ENCODE measurements at regions not wholly inside any gene's neighbourhood (a gene's known extent, or its start where the extent isn't known, plus 50 kb on each side); places are given as distances from the start of the nearest gene placed in this dataset.

- no peaks in the 10 kb centered on the region for H3K27me3 ChIP-seq (ENCODE audit: control insufficient read depth in 2 of 2, insufficient read depth in 2 of 2, low read length in 2 of 2)
- no peak overlapping the region for H2AFZ ChIP-seq (ENCODE audit: insufficient read depth, low read depth, low read length, poor library complexity, severe bottlenecking)
- Mint-ChIP-seq H3K27ac (no peak overlapping the region), H3K9me3 (peaks cover 0 to 3% (median 0%) of the 10 kb centered on the region in 7 donors), H3K4me1 (no peaks in the 10 kb centered on the region), H3K36me3 (no peaks in the 10 kb centered on the region), H3K4me3 (no peak overlapping the region), H3K27me3 (ENCODE audit: low read depth in 3 of 3) (peaks cover 2 to 5% (median 4%) of the 10 kb centered on the region in 3 donors)
- no peaks in the 10 kb centered on the region for H3K36me3 ChIP-seq (replicated peaks in 1 of 2; ENCODE audit: control insufficient read depth in 1 of 2, insufficient read depth in 2 of 2, low read length in 2 of 2)
- H3K27ac ChIP-seq (ENCODE audit: low read depth in 1 of 2, low read length in 2 of 2): no peak overlapping the region
- no peak overlapping the region for H3K9ac ChIP-seq (ENCODE audit: insufficient read depth, low read length, poor library complexity, severe bottlenecking)
- no peaks in the 10 kb centered on the region for H3K9me3 ChIP-seq (replicated peaks in 1 of 2; ENCODE audit: control insufficient read depth in 1 of 2, insufficient read depth in 1 of 2, low read length in 2 of 2)
- WGBS (ENCODE audit: insufficient coverage): 92% methylated on average over 4 of the region's 6 CpGs
- no peak for DNase-seq
- H3K4me1 ChIP-seq (ENCODE audit: control insufficient read depth in 1 of 2, insufficient read depth in 2 of 2, low read length in 2 of 2): no peaks in the 10 kb centered on the region
- intact Hi-C loops (cut with micrococcal nuclease): no loop called here
- no peak for TF ChIP-seq CTCF (IDR thresholded peaks at IDR 0.05)
- H3K79me2 ChIP-seq (ENCODE audit: insufficient read depth, low read length): no peaks in the 10 kb centered on the region
- no peak overlapping the region for H3K4me2 ChIP-seq (replicated peaks; ENCODE audit: extremely low read depth, low read length, poor library complexity, severe bottlenecking)
- H4K20me1 ChIP-seq (ENCODE audit: insufficient read depth, low read length): no peaks in the 10 kb centered on the region
- H3K4me3 ChIP-seq (replicated peaks in 1 of 3; ENCODE audit: low read depth in 2 of 3, low read length in 3 of 3): no peak overlapping the region
Measured at GRCh38 chr20:22524393-22525015, 59.9 kb downstream of the FOXA2 start.

GRCh38 chr20:22523499-22524392 lies 60.6 kb downstream of the FOXA2 start:
- no peak for TF ChIP-seq CTCF (IDR thresholded peaks at IDR 0.05)
- H3K79me2 ChIP-seq (ENCODE audit: insufficient read depth, low read length): no peaks in the 10 kb centered on the region
- peaks cover 0 to 5% (median 2%) of the 10 kb centered on the region in 3 donors for H3K27me3 Mint-ChIP-seq (ENCODE audit: low read depth in 3 of 3)
- no peak overlapping the region for H3K4me3 Mint-ChIP-seq
- no peak overlapping the region for H3K27ac ChIP-seq (ENCODE audit: low read depth in 1 of 2, low read length in 2 of 2)
- intact Hi-C loops (cut with micrococcal nuclease): no loop called here
- DNase-seq: no peak
- no peaks in the 10 kb centered on the region for H3K27me3 ChIP-seq (ENCODE audit: control insufficient read depth in 2 of 2, insufficient read depth in 2 of 2, low read length in 2 of 2)
- H3K4me3 ChIP-seq (replicated peaks in 1 of 3; ENCODE audit: low read depth in 2 of 3, low read length in 3 of 3): no peak overlapping the region
- no peaks in the 10 kb centered on the region for H3K9me3 ChIP-seq (replicated peaks in 1 of 2; ENCODE audit: control insufficient read depth in 1 of 2, insufficient read depth in 1 of 2, low read length in 2 of 2)
- H3K4me2 ChIP-seq (replicated peaks; ENCODE audit: extremely low read depth, low read length, poor library complexity, severe bottlenecking): no peak overlapping the region
- H3K9me3 Mint-ChIP-seq: peaks cover 0 to 3% (median 0%) of the 10 kb centered on the region in 7 donors
- H3K4me1 ChIP-seq (ENCODE audit: control insufficient read depth in 1 of 2, insufficient read depth in 2 of 2, low read length in 2 of 2): no peaks in the 10 kb centered on the region
- no peak overlapping the region for H3K27ac Mint-ChIP-seq
- no peaks in the 10 kb centered on the region for H4K20me1 ChIP-seq (ENCODE audit: insufficient read depth, low read length)
- no peak overlapping the region for H3K9ac ChIP-seq (ENCODE audit: insufficient read depth, low read length, poor library complexity, severe bottlenecking)
- no peak overlapping the region for H2AFZ ChIP-seq (ENCODE audit: insufficient read depth, low read depth, low read length, poor library complexity, severe bottlenecking)
- H3K36me3 ChIP-seq (replicated peaks in 1 of 2; ENCODE audit: control insufficient read depth in 1 of 2, insufficient read depth in 2 of 2, low read length in 2 of 2): no peaks in the 10 kb centered on the region
- no peaks in the 10 kb centered on the region for H3K36me3 Mint-ChIP-seq
- WGBS (ENCODE audit: insufficient coverage): 92% methylated on average over 7 of the region's 15 CpGs
- no peaks in the 10 kb centered on the region for H3K4me1 Mint-ChIP-seq

Measured in CD14-positive monocyte (primary cell).